Caco-2 (cell line): ENCODE measurements at regions not wholly inside any gene's neighbourhood (a gene's known extent, or its start where the extent isn't known, plus 50 kb on each side); places are given as distances from the start of the nearest gene placed in this dataset.

ENCODE experiments used
- BruUV-seq: library from RNA; stranded (reverse); fragments of 400-500 nt; replicated peaks from 2 replicates; lab custom pipeline; 2021; lab: Mats Ljungman, UMichigan
- CTCF ChIA-PET: fragments of 300-600 bp; sonication (Branson Sonifier 250); formaldehyde crosslinking; loops from one replicate; lab custom pipeline; 2022; ENCODE audit warnings: antibody characterized with exemption; lab: Charles Lee
- POLR2A ChIA-PET: fragments of 300-600 bp; sonication (Branson Sonifier 250); formaldehyde crosslinking; loops from one replicate; lab custom pipeline; 2022; ENCODE audit warnings: antibody characterized with exemption; lab: Charles Lee
- DNase-seq, 2 experiments: peaks; one replicate each; pipeline versions ENCODE4 v3.0.0 to v3.0.0-alpha.2; 2020 to 2022
- H3K27me3 ChIP-seq: replicated peaks from 2 replicates; pipeline ENCODE4 v1.6.0; 2011; ENCODE audit warnings: low read length; ENCODE audit not compliant: control insufficient read depth, insufficient read depth
- H3K36me3 ChIP-seq: 2 replicates; pipeline ENCODE4 v1.5.1; 2011; ENCODE audit warnings: low read length; ENCODE audit not compliant: control insufficient read depth, insufficient read depth
- H3K4me1 ChIP-seq: fragments of 250-450 bp; sonication (Bioruptor Pico); 2 replicates; pipeline ENCODE4 v1.5.1; 2020; ENCODE audit warnings: mild to moderate bottlenecking
- H3K4me3 ChIP-seq: 2 replicates; pipeline ENCODE4 v1.5.1; 2011; ENCODE audit warnings: low read depth, mild to moderate bottlenecking, control low read depth, low read length
- H3K9me3 ChIP-seq: fragments of 250-450 bp; sonication (Bioruptor Pico); 2 replicates; pipeline ENCODE4 v1.5.1; 2020; ENCODE audit warnings: mild to moderate bottlenecking, moderate library complexity
- H3K27ac Mint-ChIP-seq: one replicate; pipeline ENCODE4 v1.8.0; 2022; ENCODE audit warnings: mixed read lengths; ENCODE audit not compliant: unreplicated experiment
- H3K27me3 Mint-ChIP-seq: one replicate; pipeline ENCODE4 v1.8.0; 2022; ENCODE audit warnings: mixed read lengths; ENCODE audit not compliant: insufficient read depth, unreplicated experiment
- H3K36me3 Mint-ChIP-seq: one replicate; pipeline ENCODE4 v1.8.0; 2022; ENCODE audit warnings: mild to moderate bottlenecking, mixed read lengths; ENCODE audit not compliant: insufficient read depth, unreplicated experiment
- H3K4me1 Mint-ChIP-seq: one replicate; pipeline ENCODE4 v1.8.0; 2022; ENCODE audit warnings: low read depth, mixed read lengths; ENCODE audit not compliant: unreplicated experiment
- H3K4me3 Mint-ChIP-seq: one replicate; pipeline ENCODE4 v1.8.0; 2022; ENCODE audit warnings: mild to moderate bottlenecking, moderate library complexity, mixed read lengths; ENCODE audit not compliant: unreplicated experiment
- H3K9me3 Mint-ChIP-seq: one replicate; pipeline ENCODE4 v1.8.0; 2022; ENCODE audit warnings: mixed read lengths; ENCODE audit not compliant: unreplicated experiment
- CTCF ChIP-seq, 2 experiments: fragments of 200-600 bp in 1 of 2; IDR thresholded peaks; 1 replicate in 1 of 2; 2 replicates in 1 of 2; pipeline versions ENCODE4 v1.5.1 to v1.8.0; 2011 to 2022; ENCODE audit warnings: antibody characterized with exemption in 1 of 2, control low read depth in 1 of 2, inconsistent platforms in 1 of 2, low read depth in 1 of 2, low read length in 1 of 2, mild to moderate bottlenecking in 1 of 2, moderate library complexity in 1 of 2; ENCODE audit not compliant: insufficient read depth in 1 of 2, severe bottlenecking in 1 of 2, unreplicated experiment in 1 of 2
- intact Hi-C: fragments of 100-400 bp; cut with micrococcal nuclease; formaldehyde crosslinking; loops from one replicate; pipeline ENCODE4 v1.10.0; 2022; ENCODE audit not compliant: unreplicated experiment

GRCh38 chr13:66033924-66034323 is 1196.2 kb downstream of the PCDH9 start:
- no peak overlapping the region for H3K4me3 ChIP-seq
- H3K27me3 Mint-ChIP-seq, result no peaks in the 10 kb centered on the region
- H3K36me3 Mint-ChIP-seq, result no peaks in the 10 kb centered on the region
- TF ChIP-seq CTCF (IDR thresholded peaks at IDR 0.05; ENCODE audit: insufficient read depth in 1 of 2, low read depth in 1 of 2, low read length in 1 of 2, severe bottlenecking in 1 of 2, unreplicated experiment in 1 of 2), result no peak
- no TSS peak for BruUV-seq
- H3K9me3 ChIP-seq, result no peaks in the 10 kb centered on the region
- intact Hi-C loops, result no loop called here
- no peaks in the 10 kb centered on the region for H3K4me1 Mint-ChIP-seq
- ChIA-PET POLR2A (no interaction called here), CTCF (no interaction called here)
- no peak overlapping the region for H3K27ac Mint-ChIP-seq
- no peaks in the 10 kb centered on the region for H3K4me1 ChIP-seq
- DNase-seq, result no peak
- H3K4me3 Mint-ChIP-seq, result no peak overlapping the region
- H3K9me3 Mint-ChIP-seq, result no peaks in the 10 kb centered on the region
- no peaks in the 10 kb centered on the region for H3K36me3 ChIP-seq
- H3K27me3 ChIP-seq, result no peaks in the 10 kb centered on the region

GRCh38 chr13:66021846-66022245 is 1208.3 kb downstream of the PCDH9 start:
- Mint-ChIP-seq H3K36me3 (no peaks in the 10 kb centered on the region), H3K9me3 (no peaks in the 10 kb centered on the region), H3K4me1 (no peaks in the 10 kb centered on the region), H3K4me3 (no peak overlapping the region), H3K27ac (no peak overlapping the region), H3K27me3 (no peaks in the 10 kb centered on the region)
- ChIA-PET POLR2A (no interaction called here), CTCF (no interaction called here)
- no peak for DNase-seq
- Histone ChIP-seq H3K4me1 (no peaks in the 10 kb centered on the region), H3K36me3 (no peaks in the 10 kb centered on the region), H3K9me3 (no peaks in the 10 kb centered on the region), H3K27me3 (no peaks in the 10 kb centered on the region), H3K4me3 (no peak overlapping the region)
- intact Hi-C loops, result no loop called here
- BruUV-seq, result no TSS peak
- no peak for TF ChIP-seq CTCF (IDR thresholded peaks at IDR 0.05; ENCODE audit: insufficient read depth in 1 of 2, low read depth in 1 of 2, low read length in 1 of 2, severe bottlenecking in 1 of 2, unreplicated experiment in 1 of 2)

GRCh38 chr13:66014771-66015170 is 1215.4 kb downstream of the PCDH9 start:
- H3K36me3 Mint-ChIP-seq, result no peaks in the 10 kb centered on the region
- intact Hi-C loops, result no loop called here
- no peaks in the 10 kb centered on the region for H3K9me3 Mint-ChIP-seq
- no peak overlapping the region for H3K27ac Mint-ChIP-seq
- no peaks in the 10 kb centered on the region for H3K4me1 Mint-ChIP-seq
- TF ChIP-seq CTCF (IDR thresholded peaks at IDR 0.05; ENCODE audit: insufficient read depth in 1 of 2, low read depth in 1 of 2, low read length in 1 of 2, severe bottlenecking in 1 of 2, unreplicated experiment in 1 of 2), result no peak
- Histone ChIP-seq H3K4me1 (no peaks in the 10 kb centered on the region), H3K36me3 (no peaks in the 10 kb centered on the region), H3K9me3 (no peaks in the 10 kb centered on the region), H3K27me3 (no peaks in the 10 kb centered on the region), H3K4me3 (no peak overlapping the region)
- ChIA-PET POLR2A (no interaction called here), CTCF (no interaction called here)
- H3K4me3 Mint-ChIP-seq, result no peak overlapping the region
- DNase-seq, result no peak
- no peaks in the 10 kb centered on the region for H3K27me3 Mint-ChIP-seq
- no TSS peak for BruUV-seq
